ENCODE measurements at regions not wholly inside any gene's neighbourhood (a gene's known extent, or its start where the extent isn't known, plus 50 kb on each side); places are given as distances from the start of the nearest gene placed in this dataset.
A peak's percentile ranks its signal among the peaks of the same experiment; 100 is the strongest.

DNA sequence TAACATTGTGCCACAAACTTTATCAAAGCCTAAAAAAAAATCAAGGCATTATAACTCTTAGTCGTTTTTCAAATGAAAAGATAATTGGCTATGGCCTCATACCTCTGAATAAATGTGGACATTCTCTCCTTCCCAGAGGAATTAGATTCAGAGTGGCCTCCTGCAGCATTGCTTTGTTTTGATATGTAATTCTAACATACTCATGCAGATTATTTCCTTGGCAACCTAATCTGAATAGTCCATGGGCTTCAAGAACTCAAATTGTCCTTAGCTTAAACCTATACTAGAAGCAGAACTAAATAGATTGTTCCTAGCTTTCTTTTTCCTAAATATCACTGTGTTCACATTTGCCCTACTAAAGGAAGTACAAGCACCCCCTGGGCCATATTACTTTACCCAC is 1146.9 kb downstream of the OLFM4 start:
- FAIRE-seq (no peak), DNase-seq (ENCODE audit: low read depth in 1 of 2, low spot score in 2 of 2) (no peak)
- no peak overlapping the region for H3K56ac ChIP-seq (replicated peaks; ENCODE audit: insufficient read length, low read depth, low read length)
- H4K5ac ChIP-seq (ENCODE audit: insufficient read length, low read depth, low read length), result peak overlapping the region; percentile 40
- H2BK15ac ChIP-seq (ENCODE audit: low read length), result no peak overlapping the region
- H3K4me1 ChIP-seq (replicated peaks in 1 of 4; ENCODE audit: control insufficient read depth in 3 of 4, insufficient read depth in 4 of 4, low read length in 3 of 4), result peaks cover 0 to 5% (median 2%) of the 10 kb centered on the region in 4 experiments; a peak in 1 of 7 replicates
- H2AFZ ChIP-seq (ENCODE audit: low read length), result no peak overlapping the region
- H2AK5ac ChIP-seq (ENCODE audit: low read depth, low read length), result no peak overlapping the region
- no peaks in the 10 kb centered on the region for H3K36me3 ChIP-seq (ENCODE audit: control insufficient read depth in 2 of 4, insufficient read depth in 4 of 4, low read length in 3 of 4)
- H2BK5ac ChIP-seq (ENCODE audit: low read depth, low read length), result no peak overlapping the region
- no peak overlapping the region for H2BK120ac ChIP-seq (replicated peaks; ENCODE audit: low read depth, low read length)
- no peaks in the 10 kb centered on the region for H3K23me2 ChIP-seq (ENCODE audit: low read depth, low read length)
- ChIA-PET POLR2A (ENCODE audit: partially characterized antibody) (interaction anchor here (1.1 kb wide), 1 partner anchor 10 kb away, joined by 3 read pairs; no protein-coding TSS in a partner anchor), CTCF (ENCODE audit: partially characterized antibody) (interaction anchor here (1.0 to 1.4 kb wide), 3 partner anchors 10 to 925 kb away, joined by 3 to 4 read pairs (median 4); no protein-coding TSS in a partner anchor)
- no peak overlapping the region for H4K8ac ChIP-seq (ENCODE audit: extremely low read depth, insufficient read depth, low read length)
- no peaks in the 10 kb centered on the region for H3K27me3 ChIP-seq (replicated peaks in 1 of 4; ENCODE audit: control insufficient read depth in 3 of 4, extremely low read depth in 1 of 4, insufficient read depth in 3 of 4, low read length in 3 of 4)
- H3K23ac ChIP-seq (ENCODE audit: insufficient read length), result no peak overlapping the region
- no peaks in the 10 kb centered on the region for H3K9me3 ChIP-seq (ENCODE audit: insufficient read depth in 2 of 2, low read depth in 1 of 2, low read length in 1 of 2)
- no peak overlapping the region for H3K9ac ChIP-seq (replicated peaks in 1 of 4; ENCODE audit: extremely low read depth in 1 of 4, low read depth in 3 of 4, low read length in 3 of 4)
- no peak overlapping the region for H4K91ac ChIP-seq (replicated peaks; ENCODE audit: insufficient read length, low read length)
- 38% methylated on average over 1 of the region's 1 CpG; no CpG with 5 or more reads in 1 of the 2 experiments for WGBS, 2 experiments (ENCODE audit: extremely low coverage in 1 of 2, insufficient coverage in 1 of 2, insufficient read length in 1 of 2, insufficient replicate concordance in 2 of 2, low coverage in 1 of 2, low lambda C conversion rate in 2 of 2, missing lambda C conversion rate in 1 of 2)
- H3K27ac ChIP-seq (ENCODE audit: low read depth, low read length), result no peak overlapping the region
- no peak overlapping the region for H2BK20ac ChIP-seq (ENCODE audit: low read length)
- H3K4me3 ChIP-seq (ENCODE audit: extremely low read depth in 1 of 4, insufficient read depth in 2 of 4, low read depth in 3 of 4, low read length in 4 of 4), result peak overlapping the region in 1 of 4 experiments; percentile 2; a peak in 1 of 8 replicates
- H3K18ac ChIP-seq (ENCODE audit: extremely low read depth, low read length), result no peak overlapping the region
- H3K79me1 ChIP-seq (ENCODE audit: low read depth, low read length), result no peaks in the 10 kb centered on the region
- peak overlapping the region in 1 of 2 experiments; percentile 30; a peak in 1 of 4 replicates for H3K4me2 ChIP-seq (ENCODE audit: insufficient read depth in 1 of 2, low read depth in 2 of 2, low read length in 2 of 2)
- H3K4ac ChIP-seq (replicated peaks; ENCODE audit: insufficient read length, low read depth, low read length), result no peak overlapping the region
- no peak overlapping the region for H3K14ac ChIP-seq (ENCODE audit: insufficient read length)
- no peaks in the 10 kb centered on the region for H3K79me2 ChIP-seq (ENCODE audit: control insufficient read depth in 1 of 2, insufficient read depth in 2 of 2, low read length in 2 of 2)
- no peak for TF ChIP-seq SRF (IDR thresholded peaks at IDR 0.05; ENCODE audit: low read depth, low read length)
- no peak for TF ChIP-seq EGR1 (IDR thresholded peaks at IDR 0.05; ENCODE audit: borderline replicate concordance, low read depth, low read length)
- no peak for TF ChIP-seq SP4 (IDR thresholded peaks at IDR 0.05; ENCODE audit: low read length)
- TF ChIP-seq JUN (IDR thresholded peaks at IDR 0.05; ENCODE audit: low read depth, low read length), result no peak
- no peak for TF ChIP-seq GABPA (IDR thresholded peaks at IDR 0.05; ENCODE audit: borderline replicate concordance, insufficient read depth, low read length)
- TF ChIP-seq CEBPB (IDR thresholded peaks at IDR 0.05; ENCODE audit: low read depth, low read length), result no peak
- TF ChIP-seq, protein P1, sequence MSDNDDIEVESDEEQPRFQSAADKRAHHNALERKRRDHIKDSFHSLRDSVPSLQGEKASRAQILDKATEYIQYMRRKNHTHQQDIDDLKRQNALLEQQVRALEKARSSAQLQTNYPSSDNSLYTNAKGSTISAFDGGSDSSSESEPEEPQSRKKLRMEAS (IDR thresholded peaks at IDR 0.05), result no peak
- TF ChIP-seq KDM1A (IDR thresholded peaks at IDR 0.05; ENCODE audit: borderline replicate concordance, low read length), result no peak
- H2BK12ac ChIP-seq (ENCODE audit: low read depth, low read length), result no peak overlapping the region
- H4K20me1 ChIP-seq (replicated peaks in 1 of 2; ENCODE audit: control insufficient read depth in 1 of 2, insufficient read depth in 2 of 2, low read length in 2 of 2), result no peaks in the 10 kb centered on the region

Data from H1 (cell line).